GM19468 (cell line): ENCODE measurements at regions not wholly inside any gene's neighbourhood (a gene's known extent, or its start where the extent isn't known, plus 50 kb on each side); places are given as distances from the start of the nearest gene placed in this dataset.
"Not testable (repeated sequence)": the region's sequence is repeated elsewhere in the genome, so short reads cannot be mapped to it uniquely, and the experiment has no call there.

Experiments used
- ATAC-seq: cut with Tn5 transposase; IDR thresholded peaks from one replicate; pipeline ENCODE4 v1.9.1; 2021; ENCODE audit warnings: mild to moderate bottlenecking, moderate library complexity, moderate number of reproducible peaks; ENCODE audit not compliant: unreplicated experiment; ENCODE audit errors: extremely low read depth

- ATAC-seq: no peak
Observed at GRCh38 chr16:13835935-13836730, 83.8 kb upstream of the ERCC4 start.

GRCh38 chr16:13838401-13839190 lies 81.4 kb upstream of the ERCC4 start:
- ATAC-seq: no peak

- ATAC-seq: no peak
Observed at GRCh38 chr16:13839577-13839976, 80.4 kb upstream of the ERCC4 start.

DNA sequence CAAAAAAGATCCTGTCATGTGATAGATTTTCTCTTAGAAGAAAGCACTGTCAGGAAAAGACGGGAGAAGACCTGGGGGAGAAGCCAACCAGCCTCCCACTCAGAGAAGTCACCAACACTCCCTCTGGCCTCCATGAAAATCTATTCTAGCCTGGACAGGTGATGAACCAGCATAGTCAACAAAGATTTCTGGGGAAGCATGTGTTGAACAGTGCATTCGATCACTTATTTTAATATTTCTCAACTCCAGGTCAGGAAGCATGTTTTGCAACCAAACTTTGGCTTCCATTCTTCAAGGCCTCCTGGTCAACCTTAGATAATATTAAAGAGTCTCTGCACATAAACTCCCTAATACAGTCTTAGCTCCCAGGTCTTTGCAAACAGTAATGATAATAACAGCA lies 74.7 kb upstream of the ERCC4 start:
- no peak for ATAC-seq

DNA sequence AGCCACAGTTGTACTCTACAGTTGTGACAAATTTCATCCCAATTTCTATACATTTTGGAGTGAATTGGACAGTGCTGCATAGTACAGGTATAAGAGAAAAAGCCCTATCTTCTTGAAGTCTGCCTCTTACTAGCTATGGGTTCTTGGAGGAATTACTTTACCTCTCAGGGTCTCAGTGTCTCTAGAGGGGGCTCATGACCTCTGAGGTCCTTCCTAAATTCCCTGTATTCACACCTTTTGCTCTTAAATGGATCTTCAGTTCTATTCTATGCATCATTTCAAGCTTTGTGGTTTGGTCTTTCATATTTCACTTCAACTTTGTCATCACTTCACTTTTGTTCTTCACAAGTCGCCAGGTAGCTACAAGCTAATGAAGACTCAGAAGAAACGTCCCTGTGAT lies 71.2 kb upstream of the ERCC4 start:
- ATAC-seq: no peak

DNA sequence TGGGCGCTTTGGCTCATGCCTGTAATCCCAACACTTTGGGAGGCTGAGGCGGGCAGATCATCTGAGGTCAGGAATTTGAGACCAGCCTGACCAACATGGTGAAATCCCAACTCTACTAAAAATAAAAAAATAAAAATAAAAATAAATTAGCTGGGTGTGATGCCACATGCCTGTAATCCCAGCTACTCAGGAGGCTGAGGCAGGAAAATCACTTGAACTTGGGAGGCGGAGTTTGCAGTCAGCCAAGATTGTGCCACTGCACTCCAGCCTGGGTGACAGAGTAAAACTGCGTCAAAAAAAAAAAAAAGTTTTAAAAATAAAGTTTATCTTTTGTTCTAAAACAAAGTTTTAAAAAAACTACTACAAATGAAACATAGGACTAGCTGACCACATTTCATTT lies 69.8 kb upstream of the ERCC4 start:
- not testable (repeated sequence) for ATAC-seq

GRCh38 chr16:13852827-13853226 lies 67.1 kb upstream of the ERCC4 start:
- no peak for ATAC-seq

- no peak for ATAC-seq
Observed at GRCh38 chr16:13856398-13856797, 63.6 kb upstream of the ERCC4 start.

DNA sequence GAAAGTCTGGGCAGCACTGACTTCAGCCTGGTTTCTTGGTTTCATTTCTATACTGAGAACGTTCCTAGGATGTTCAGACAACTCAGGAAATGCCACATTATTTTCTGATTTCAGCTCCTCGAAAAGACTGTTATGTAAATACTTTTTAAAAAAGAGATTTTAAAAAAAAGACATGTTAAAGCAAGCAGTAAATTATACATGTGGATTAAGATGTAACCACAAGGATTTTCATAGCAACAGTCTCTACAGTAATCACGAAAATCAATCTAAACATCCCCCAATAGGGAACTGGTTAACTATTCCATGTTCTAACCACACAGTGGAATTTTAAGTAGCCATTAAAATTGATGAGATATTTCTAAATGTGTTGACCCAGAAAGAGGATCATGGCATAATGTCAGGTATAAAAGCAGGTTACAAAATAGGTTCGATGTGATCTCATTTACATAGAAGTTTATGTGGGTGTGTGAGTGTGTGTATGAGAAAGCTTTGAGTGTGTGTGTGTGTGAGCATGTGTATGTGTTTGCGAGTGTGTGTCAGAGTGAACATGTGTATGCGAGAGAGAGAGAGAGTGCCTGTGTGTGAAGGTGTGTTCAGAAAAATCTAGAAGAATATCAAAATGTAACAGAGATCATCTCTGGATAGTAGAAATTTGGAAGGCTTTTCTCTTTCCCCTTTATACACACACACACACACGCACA lies 63.0 kb upstream of the ERCC4 start:
- ATAC-seq: no peak

DNA sequence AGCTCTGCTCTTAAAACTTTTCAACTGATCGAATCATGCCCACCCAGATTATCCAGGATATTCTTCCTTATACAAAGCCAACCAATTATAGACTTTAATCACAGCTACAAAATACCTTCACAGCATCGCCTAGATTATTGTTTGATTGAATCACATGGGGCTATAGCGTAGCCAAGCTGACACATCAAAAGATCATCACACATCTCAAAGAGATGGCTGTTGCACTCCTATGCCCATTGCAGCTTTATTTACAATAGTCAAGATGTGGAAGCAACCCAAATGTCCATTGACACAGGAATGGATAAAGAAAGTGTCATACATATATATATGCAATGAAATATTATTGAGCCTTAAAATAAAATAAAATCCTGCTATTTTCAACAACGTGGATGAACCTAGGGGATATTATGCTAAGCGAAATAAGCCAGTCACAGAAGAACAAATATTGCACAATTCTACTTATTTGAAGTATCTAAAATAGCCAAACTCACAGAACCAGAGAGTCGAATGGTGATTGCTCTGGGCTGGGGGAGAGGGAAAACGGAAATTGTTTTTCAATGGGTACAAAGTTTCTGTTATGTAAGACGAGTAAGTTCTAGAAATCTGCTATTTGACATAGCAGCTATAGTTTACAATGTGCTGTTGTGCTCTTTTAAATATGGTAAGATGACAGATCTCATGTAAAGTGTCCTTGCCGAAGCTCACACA lies 60.9 kb upstream of the ERCC4 start:
- no peak for ATAC-seq

GRCh38 chr16:13863075-13863765 lies 56.7 kb upstream of the ERCC4 start:
- ATAC-seq: no peak

DNA sequence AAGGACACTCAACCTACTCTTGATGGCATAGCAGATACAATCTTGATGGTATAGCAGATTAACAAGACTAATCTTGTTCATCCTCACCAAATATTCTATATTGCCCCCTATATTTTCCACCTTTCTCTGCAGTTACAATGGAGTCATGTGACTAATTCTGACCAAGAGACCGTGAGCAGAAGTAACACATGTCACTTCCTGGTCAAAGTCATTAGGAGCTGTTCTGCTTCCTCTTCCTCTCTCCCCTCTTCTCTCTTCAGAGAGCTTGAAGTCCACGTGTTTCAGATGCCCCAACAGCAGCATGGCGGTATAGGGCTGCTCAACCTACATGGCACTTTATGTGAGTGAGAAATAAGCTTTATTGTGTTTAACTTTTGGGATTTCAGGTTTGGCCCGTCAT lies 55.3 kb upstream of the ERCC4 start:
- no peak for ATAC-seq

DNA sequence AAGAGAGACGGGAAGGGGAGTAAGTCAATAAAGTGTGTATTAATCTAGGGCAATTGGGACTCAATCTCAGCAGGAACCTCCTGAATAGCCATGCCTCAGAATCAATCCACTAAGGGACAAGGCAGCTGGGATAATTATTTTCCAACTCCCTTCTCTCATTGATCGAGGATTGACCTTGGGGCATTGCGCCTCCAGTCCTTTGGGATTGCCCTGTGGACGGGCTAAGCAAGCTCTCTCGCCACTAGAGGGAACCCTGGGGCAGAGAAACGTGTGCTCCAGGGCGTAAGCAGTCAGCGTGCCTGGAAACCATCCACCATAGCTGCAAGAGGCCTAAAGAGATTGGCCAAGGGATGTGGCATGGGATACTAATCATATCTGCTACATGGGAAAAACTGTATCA lies 53.9 kb upstream of the ERCC4 start:
- no peak for ATAC-seq
